Right lobe of liver (tissue), 4 donors: ENCODE measurements at regions not wholly inside any gene's neighbourhood (a gene's known extent, or its start where the extent isn't known, plus 50 kb on each side); places are given as distances from the start of the nearest gene placed in this dataset.

ENCODE experiments used
- CTCF ChIP-seq, 4 donors: fragments of 200-600 bp in 3 of 4; fragments of 450-650 bp in 1 of 4; IDR thresholded peaks; one replicate each; pipeline versions ENCODE4 v1.5.1 to v1.8.0; 2016 to 2022; ENCODE audit warnings: antibody characterized with exemption in 4 of 4, mild to moderate bottlenecking in 2 of 4
- POLR2A ChIP-seq: fragments of 450-650 bp; IDR thresholded peaks from one replicate; pipeline ENCODE4 v1.6.1; 2017; ENCODE audit warnings: antibody characterized with exemption, mild to moderate bottlenecking
- donor health status: DM: no; HTN: no; CAD: no.
- donor health status: DM: no; HTN: no; CAD: no.
- donor health status: DM: no; HTN: yes; CAD: no.

- TF ChIP-seq POLR2A (no peak), CTCF (IDR thresholded peaks at IDR 0.05) (no peak)
Measured at GRCh38 chr9:115687356-115687755, 466.2 kb upstream of the PAPPA start.
